T-cell (primary cell): ENCODE measurements at regions not wholly inside any gene's neighbourhood (a gene's known extent, or its start where the extent isn't known, plus 50 kb on each side); places are given as distances from the start of the nearest gene placed in this dataset.
A peak's percentile ranks its signal among the peaks of the same experiment; 100 is the strongest.

Experiments
- ATAC-seq, 4 experiments: fragments of 200-7000 bp in 3 of 4; fragments of 150-1000 bp in 1 of 4; cut with Tn5 transposase; replicated peaks in 1 of 4; 1 replicate in 3 of 4; 2 replicates in 1 of 4; pipeline ENCODE4 v1.10.0; 2021; ENCODE audit warnings: moderate library complexity in 3 of 4, mild to moderate bottlenecking in 2 of 4, moderate number of reproducible peaks in 1 of 4
- CTCF ChIA-PET, 2 donors: fragments of 300-600 bp; sonication (Branson Sonifier 250); formaldehyde crosslinking; loops; one replicate each; lab custom pipeline; 2022; ENCODE audit warnings: antibody characterized with exemption in 2 of 2; lab: Charles Lee
- POLR2A ChIA-PET, 2 donors: fragments of 300-600 bp; sonication (Branson Sonifier 250); formaldehyde crosslinking; loops; one replicate each; lab custom pipeline; 2022; ENCODE audit warnings: antibody characterized with exemption in 2 of 2; lab: Charles Lee
- DNase-seq, 35 experiments: peaks; one replicate each; pipeline versions ENCODE4 v3.0.0 to v3.0.0-alpha.2; 2013 to 2023
- H3K27ac ChIP-seq: one replicate; pipeline ENCODE4 v1.5.1; 2013; ENCODE audit warnings: low read length
- H3K27me3 ChIP-seq, 2 experiments: replicated peaks in 1 of 2; 1 replicate in 1 of 2; 2 replicates in 1 of 2; pipeline versions ENCODE4 v1.6.1 to v1.7.0; 2013; ENCODE audit warnings: low read length in 1 of 2, mixed read lengths in 1 of 2; ENCODE audit not compliant: control insufficient read depth in 2 of 2, insufficient read depth in 2 of 2; ENCODE audit errors: extremely low read depth in 1 of 2
- H3K36me3 ChIP-seq, 2 donors: 1 replicate in 1 of 2; 2 replicates in 1 of 2; pipeline versions ENCODE4 v1.6.1 to v1.7.0; 2013; ENCODE audit warnings: low read length in 1 of 2; ENCODE audit not compliant: control insufficient read depth in 2 of 2, insufficient read depth in 1 of 2; ENCODE audit errors: extremely low read depth in 1 of 2
- H3K4me1 ChIP-seq, 2 experiments: 1 replicate in 1 of 2; 2 replicates in 1 of 2; pipeline versions ENCODE4 v1.6.1 to v1.7.0; 2013; ENCODE audit warnings: low read length in 2 of 2, mixed read lengths in 1 of 2; ENCODE audit not compliant: insufficient read depth in 2 of 2, control insufficient read depth in 1 of 2; ENCODE audit errors: extremely low read depth in 1 of 2
- H3K4me3 ChIP-seq, 2 donors: 1 replicate in 1 of 2; 2 replicates in 1 of 2; pipeline versions ENCODE4 v1.5.1 to v1.7.0; 2013; ENCODE audit warnings: mild to moderate bottlenecking in 2 of 2, low read length in 1 of 2, moderate library complexity in 1 of 2; ENCODE audit not compliant: control insufficient read depth in 1 of 2; ENCODE audit errors: extremely low read depth in 1 of 2
- H3K9me3 ChIP-seq: 2 replicates; pipeline ENCODE4 v1.7.0; 2013
- H3K27ac Mint-ChIP-seq, 2 donors: one replicate each; pipeline ENCODE4 v1.8.0; 2020 to 2021; ENCODE audit warnings: mild to moderate bottlenecking in 2 of 2, mixed read lengths in 2 of 2
- H3K27me3 Mint-ChIP-seq, 2 donors: one replicate each; pipeline ENCODE4 v1.8.0; 2021 to 2022; ENCODE audit warnings: mixed read lengths in 2 of 2
- H3K36me3 Mint-ChIP-seq: one replicate; pipeline ENCODE4 v1.8.0; 2021; ENCODE audit warnings: mixed read lengths
- H3K4me1 Mint-ChIP-seq, 3 donors: one replicate each; pipeline ENCODE4 v1.8.0; 2020 to 2022; ENCODE audit warnings: mixed read lengths in 3 of 3, mild to moderate bottlenecking in 1 of 3
- H3K4me3 Mint-ChIP-seq, 3 donors: one replicate each; pipeline ENCODE4 v1.8.0; 2020 to 2022; ENCODE audit warnings: mild to moderate bottlenecking in 3 of 3, mixed read lengths in 3 of 3, moderate library complexity in 3 of 3
- H3K9me3 Mint-ChIP-seq, 3 donors: one replicate each; pipeline ENCODE4 v1.8.0; 2020 to 2022; ENCODE audit warnings: mixed read lengths in 3 of 3
- WGBS: methylation state at CpG from one replicate; pipeline ENCODE4 v1.1.5; 2013; ENCODE audit warnings: missing lambda C conversion rate; ENCODE audit not compliant: insufficient coverage; 5-methylcytosine and 5-hydroxymethylcytosine counted together

DNA sequence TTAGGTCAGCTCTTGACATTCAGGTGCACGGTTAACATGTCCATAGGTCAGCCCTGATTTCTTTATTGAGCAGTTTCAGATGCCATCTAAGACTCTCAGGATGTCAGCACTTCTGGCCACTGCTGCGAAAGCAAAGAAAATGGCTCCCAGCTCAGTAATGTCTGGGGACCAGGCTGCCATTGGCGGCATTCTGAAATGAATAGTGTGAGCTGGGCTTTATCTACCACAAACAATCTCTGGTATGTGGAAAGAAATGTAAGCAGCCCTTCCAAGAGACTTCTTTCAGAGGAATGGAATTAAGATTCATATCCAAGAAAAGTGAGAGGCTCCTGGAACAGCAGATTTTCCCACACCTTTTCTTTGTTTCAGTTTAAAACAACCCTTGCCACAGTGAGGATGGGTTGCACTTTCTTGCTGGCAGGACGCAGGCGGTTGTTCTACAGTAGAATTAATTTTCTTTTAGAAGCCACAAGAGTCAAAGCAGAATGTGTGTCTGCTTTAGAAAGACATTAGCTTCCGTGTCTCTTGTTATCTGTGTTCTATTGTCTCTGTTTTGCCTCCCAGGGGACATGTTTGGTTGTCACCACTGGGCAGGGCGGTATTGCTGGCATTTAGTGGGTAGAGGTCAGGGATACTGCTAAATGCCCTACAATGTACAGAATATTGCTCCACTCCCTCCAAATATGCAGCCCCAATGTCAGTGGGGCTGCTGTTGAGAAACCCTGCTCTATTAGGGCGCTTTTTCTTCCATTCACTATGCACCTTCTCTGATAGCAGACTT, 149.9 kb upstream of the ANKH start:
- H3K36me3 Mint-ChIP-seq: peaks cover 5% of the 10 kb centered on the region
- H3K4me1 ChIP-seq: no peaks in the 10 kb centered on the region
- peaks cover 0 to 3% of the 10 kb centered on the region in 2 experiments for H3K27me3 ChIP-seq
- no peak for ATAC-seq
- CTCF ChIA-PET: no interaction called here
- no peaks in the 10 kb centered on the region for H3K4me1 Mint-ChIP-seq
- H3K4me3 ChIP-seq: no peak overlapping the region
- no peak for DNase-seq
- H3K36me3 ChIP-seq: no peaks in the 10 kb centered on the region
- WGBS: 78% methylated on average over 1 of the region's 8 CpGs
- H3K4me3 Mint-ChIP-seq: no peak overlapping the region
- H3K27me3 Mint-ChIP-seq: peaks cover 12 to 14% of the 10 kb centered on the region in 2 donors
- H3K27ac Mint-ChIP-seq: no peak overlapping the region
- POLR2A ChIA-PET: no interaction called here
- H3K9me3 Mint-ChIP-seq: peaks cover 0 to 4% (median 0%) of the 10 kb centered on the region in 3 donors
- H3K27ac ChIP-seq: no peak overlapping the region
- H3K9me3 ChIP-seq: no peaks in the 10 kb centered on the region

DNA sequence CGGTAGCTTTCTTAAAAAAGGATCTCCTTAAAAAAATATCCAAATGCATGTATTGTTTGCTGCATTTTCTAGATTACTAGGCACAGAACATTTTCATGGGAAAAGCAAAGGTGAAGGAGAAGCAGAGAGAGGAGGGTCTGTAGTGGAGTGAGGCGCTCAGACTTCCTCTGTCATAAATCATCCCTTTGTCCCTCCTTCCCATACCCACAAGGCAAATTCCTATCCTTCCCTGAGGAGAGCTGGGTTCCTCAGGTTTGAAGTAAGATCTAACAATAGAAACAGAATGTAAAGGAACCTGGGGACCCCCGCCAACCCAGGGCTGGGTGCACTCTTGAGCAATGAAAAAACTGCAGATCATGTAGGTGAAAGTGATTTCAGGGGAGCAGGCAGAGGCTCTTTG, 149.2 kb upstream of the ANKH start:
- CTCF ChIA-PET: no interaction called here
- Histone ChIP-seq H3K27me3 (peaks cover 0 to 3% of the 10 kb centered on the region in 2 experiments), H3K27ac (no peak overlapping the region), H3K4me1 (no peaks in the 10 kb centered on the region), H3K36me3 (no peaks in the 10 kb centered on the region), H3K4me3 (no peak overlapping the region), H3K9me3 (no peaks in the 10 kb centered on the region)
- Mint-ChIP-seq H3K9me3 (peaks cover 0 to 4% (median 0%) of the 10 kb centered on the region in 3 donors), H3K27ac (no peak overlapping the region), H3K4me1 (no peaks in the 10 kb centered on the region), H3K36me3 (peaks cover 5% of the 10 kb centered on the region), H3K27me3 (peaks cover 9 to 10% of the 10 kb centered on the region in 2 donors), H3K4me3 (no peak overlapping the region)
- ATAC-seq (no peak), DNase-seq (no peak)
- WGBS: 100% methylated on average over 1 of the region's 3 CpGs
- POLR2A ChIA-PET: no interaction called here

DNA sequence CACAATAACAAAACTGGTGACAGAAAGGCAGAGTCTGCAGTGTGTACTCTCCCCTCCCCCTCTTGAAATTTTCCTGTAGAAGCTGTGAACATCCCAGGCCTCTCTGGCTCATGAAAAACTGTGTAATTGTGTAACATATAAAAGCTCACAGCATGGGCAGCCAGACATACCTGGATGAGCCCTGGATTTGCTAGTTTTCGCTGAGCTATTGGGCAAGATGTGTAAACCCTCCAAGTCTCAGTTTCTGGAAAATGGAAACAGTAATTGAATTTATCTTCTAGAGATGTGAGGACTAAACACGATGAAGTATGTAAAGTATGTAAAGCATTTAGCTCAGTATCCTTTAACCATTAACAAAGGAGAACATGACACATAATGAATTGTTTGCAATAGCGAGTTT, 143.2 kb upstream of the ANKH start:
- no peak for ATAC-seq
- Histone ChIP-seq H3K27ac (no peak overlapping the region), H3K27me3 (no peaks in the 10 kb centered on the region), H3K4me1 (no peaks in the 10 kb centered on the region), H3K9me3 (no peaks in the 10 kb centered on the region), H3K4me3 (no peak overlapping the region), H3K36me3 (no peaks in the 10 kb centered on the region)
- no peak for DNase-seq
- H3K9me3 Mint-ChIP-seq: peaks cover 0 to 4% (median 0%) of the 10 kb centered on the region in 3 donors
- H3K27me3 Mint-ChIP-seq: peaks cover 0 to 3% of the 10 kb centered on the region in 2 donors
- no peak overlapping the region for H3K27ac Mint-ChIP-seq
- no peak overlapping the region for H3K4me3 Mint-ChIP-seq
- no CpG with 5 or more reads among the region's 3 CpGs for WGBS
- ChIA-PET POLR2A (interaction anchor here in 1 of 2 donors (0.7 kb wide), 1 partner anchor 196 kb away, joined by 4 read pairs; no protein-coding TSS in a partner anchor), CTCF (interaction anchor here (0.6 to 2.6 kb wide), 10 partner anchors 9 to 290 kb away, joined by 3 to 11 read pairs (median 4); no protein-coding TSS in a partner anchor)
- no peaks in the 10 kb centered on the region for H3K4me1 Mint-ChIP-seq
- H3K36me3 Mint-ChIP-seq: peaks cover 5% of the 10 kb centered on the region

DNA sequence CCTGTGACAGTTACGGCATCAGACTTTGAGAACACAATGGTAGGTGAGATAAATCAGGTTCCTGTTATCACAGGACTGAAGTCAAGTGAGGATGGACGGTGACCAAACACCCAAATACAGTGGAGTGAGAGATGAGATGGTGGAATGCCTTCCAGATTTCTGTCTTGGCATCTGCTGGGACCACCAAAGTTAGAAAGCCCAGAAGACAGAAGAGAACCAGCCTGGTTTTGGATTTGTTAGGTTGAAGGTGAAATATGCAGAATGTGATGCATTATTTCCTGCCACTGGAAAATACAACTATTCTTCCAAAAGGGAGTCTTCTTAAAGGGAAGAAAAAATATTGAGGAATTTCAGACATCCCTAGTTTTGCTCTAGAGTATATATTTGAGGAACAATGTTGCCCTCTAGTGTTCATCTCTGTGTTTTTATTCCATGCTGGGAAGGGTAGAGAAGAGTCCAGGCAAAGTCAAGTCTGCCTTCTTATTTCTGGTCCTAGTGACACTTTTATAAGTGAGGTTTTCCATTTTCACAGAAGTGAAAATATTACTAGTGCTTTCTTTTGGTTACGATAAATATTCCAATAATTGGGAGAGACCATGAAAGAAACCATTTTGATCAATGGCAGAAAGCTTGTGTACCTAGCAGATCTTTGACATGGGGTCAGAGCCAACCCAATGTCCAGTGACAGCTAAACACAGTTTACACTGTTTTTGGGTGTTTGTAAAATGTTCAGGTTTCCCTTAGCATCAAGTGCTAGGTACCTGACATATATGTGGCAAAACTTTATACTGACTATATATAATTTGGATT, 142.3 kb upstream of the ANKH start:
- no peaks in the 10 kb centered on the region for H3K9me3 ChIP-seq
- H3K27me3 ChIP-seq: no peaks in the 10 kb centered on the region
- H3K4me3 Mint-ChIP-seq: no peak overlapping the region
- whole genome bisulfite sequencing: 58% methylated on average over 2 of the region's 3 CpGs
- H3K27ac ChIP-seq: no peak overlapping the region
- CTCF ChIA-PET: interaction anchor here (1.0 to 2.6 kb wide), 6 partner anchors 10 to 302 kb away, joined by 3 to 11 read pairs (median 4); no protein-coding TSS in a partner anchor
- H3K4me1 Mint-ChIP-seq: no peaks in the 10 kb centered on the region
- DNase-seq (peak in 1 of 35 experiments; percentile 59), ATAC-seq (peak in 3 of 4 experiments; percentile 48 to 60 (median 59))
- no peak overlapping the region for H3K4me3 ChIP-seq
- H3K36me3 Mint-ChIP-seq: peaks cover 5% of the 10 kb centered on the region
- peaks cover 0 to 3% of the 10 kb centered on the region in 2 donors for H3K27me3 Mint-ChIP-seq
- H3K4me1 ChIP-seq: no peaks in the 10 kb centered on the region
- no peak overlapping the region for H3K27ac Mint-ChIP-seq
- POLR2A ChIA-PET: no interaction called here
- peaks cover 0 to 4% (median 0%) of the 10 kb centered on the region in 3 donors for H3K9me3 Mint-ChIP-seq
- H3K36me3 ChIP-seq: no peaks in the 10 kb centered on the region

DNA sequence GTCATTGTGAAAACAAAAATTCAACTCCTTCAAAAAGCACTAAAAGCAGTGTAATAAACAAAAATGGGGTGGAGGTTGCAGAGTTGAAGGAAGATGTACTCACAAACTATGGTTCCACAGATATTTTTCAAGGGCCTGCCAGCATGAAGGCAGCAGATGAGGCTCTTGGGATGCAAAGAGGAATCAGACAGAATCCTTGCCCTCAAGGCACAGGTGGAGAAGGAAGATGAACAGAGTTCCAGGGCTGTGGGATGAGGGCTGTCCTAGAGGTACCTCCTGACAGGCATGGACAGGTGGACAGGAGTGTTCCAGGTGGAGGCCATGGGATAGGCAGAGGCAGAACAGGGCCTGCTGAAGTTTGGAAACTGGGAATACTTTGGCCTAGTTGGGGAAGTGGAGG, 140.5 kb upstream of the ANKH start:
- peaks cover 0 to 3% of the 10 kb centered on the region in 2 experiments for H3K27me3 ChIP-seq
- ATAC-seq (no peak), DNase-seq (no peak)
- no peaks in the 10 kb centered on the region for H3K9me3 ChIP-seq
- no peaks in the 10 kb centered on the region for H3K4me1 ChIP-seq
- POLR2A ChIA-PET: no interaction called here
- Mint-ChIP-seq H3K27me3 (no peaks in the 10 kb centered on the region), H3K4me3 (no peak overlapping the region), H3K36me3 (peaks cover 2% of the 10 kb centered on the region), H3K4me1 (no peaks in the 10 kb centered on the region), H3K9me3 (peaks cover 0 to under 1% (median 0%) of the 10 kb centered on the region in 3 donors), H3K27ac (no peak overlapping the region)
- H3K36me3 ChIP-seq: no peaks in the 10 kb centered on the region
- CTCF ChIA-PET: no interaction called here
- H3K27ac ChIP-seq: no peak overlapping the region
- H3K4me3 ChIP-seq: no peak overlapping the region

DNA sequence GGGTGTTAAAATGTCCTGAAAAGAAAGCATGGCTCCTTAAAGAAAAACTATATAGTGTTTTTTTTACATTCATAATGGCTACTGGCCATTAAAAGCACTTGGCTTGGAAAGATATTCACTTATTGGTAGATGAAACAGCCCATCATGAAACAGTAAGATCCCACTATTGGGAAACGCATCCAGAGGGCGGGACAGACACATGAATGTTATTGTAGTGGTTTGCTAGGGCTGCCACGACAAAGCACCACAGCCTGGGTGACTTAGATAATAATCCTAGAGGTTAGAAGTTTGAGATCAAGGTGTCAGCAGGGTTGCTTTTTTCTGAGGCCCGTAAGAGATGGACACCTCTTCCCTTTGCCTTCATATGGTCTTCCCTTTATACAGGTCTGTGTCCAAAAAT, 139.4 kb upstream of the ANKH start:
- WGBS: 88% methylated on average over 1 of the region's 4 CpGs
- H3K9me3 Mint-ChIP-seq: no peaks in the 10 kb centered on the region
- H3K36me3 Mint-ChIP-seq: no peaks in the 10 kb centered on the region
- no peaks in the 10 kb centered on the region for H3K27me3 Mint-ChIP-seq
- DNase-seq: no peak
- H3K27me3 ChIP-seq: peaks cover 0 to 3% of the 10 kb centered on the region in 2 experiments
- ATAC-seq: no peak
- POLR2A ChIA-PET: no interaction called here
- no peak overlapping the region for H3K27ac Mint-ChIP-seq
- no peaks in the 10 kb centered on the region for H3K36me3 ChIP-seq
- H3K4me3 ChIP-seq: no peak overlapping the region
- H3K4me1 Mint-ChIP-seq: no peaks in the 10 kb centered on the region
- no peak overlapping the region for H3K27ac ChIP-seq
- H3K9me3 ChIP-seq: no peaks in the 10 kb centered on the region
- H3K4me3 Mint-ChIP-seq: no peak overlapping the region
- no peaks in the 10 kb centered on the region for H3K4me1 ChIP-seq
- CTCF ChIA-PET: interaction anchor here in 1 of 2 donors (0.7 kb wide), 1 partner anchor 286 kb away, joined by 3 read pairs; no protein-coding TSS in a partner anchor
